Fibroblast of mammary gland (primary cell): ENCODE measurements at regions not wholly inside any gene's neighbourhood (a gene's known extent, or its start where the extent isn't known, plus 50 kb on each side); places are given as distances from the start of the nearest gene placed in this dataset.

Experiments used
- DNase-seq: peaks from one replicate; pipeline ENCODE4 v3.0.0-alpha.2; 2010; ENCODE audit warnings: low read depth
- H3K4me3 ChIP-seq: 2 replicates; pipeline ENCODE4 v1.5.1; 2011; ENCODE audit warnings: low read depth, mild to moderate bottlenecking, low read length, moderate library complexity; ENCODE audit not compliant: control insufficient read depth
- CTCF ChIP-seq: conservative IDR thresholded peaks from 2 replicates; pipeline ENCODE4 v1.5.1; 2011; ENCODE audit warnings: low read depth, low read length, inconsistent platforms; ENCODE audit not compliant: control insufficient read depth, insufficient read depth

GRCh38 chr7:108684629-108685028 is 115.0 kb downstream of the DNAJB9 start:
- H3K4me3 ChIP-seq = no peak overlapping the region
- no peak for TF ChIP-seq CTCF
- DNase-seq = peak; percentile 15

- H3K4me3 ChIP-seq = no peak overlapping the region
- no peak for TF ChIP-seq CTCF
- DNase-seq = no peak
These were observed 116.8 kb downstream of the DNAJB9 start for GRCh38 chr7:108686494-108686893.

- H3K4me3 ChIP-seq = no peak overlapping the region
- DNase-seq = no peak
- no peak for TF ChIP-seq CTCF
These were observed 127.6 kb downstream of the DNAJB9 start for GRCh38 chr7:108697254-108697653.

GRCh38 chr7:108711611-108712010 is 141.9 kb downstream of the DNAJB9 start:
- no peak for TF ChIP-seq CTCF
- no peak overlapping the region for H3K4me3 ChIP-seq

GRCh38 chr7:108716783-108717182 is 147.1 kb downstream of the DNAJB9 start:
- H3K4me3 ChIP-seq = no peak overlapping the region
- TF ChIP-seq CTCF = no peak
- DNase-seq = peak; percentile 25

More at GRCh38 chr7:108711611-108712010, 141.9 kb downstream of the DNAJB9 start:
- no peak for DNase-seq

- H3K4me3 ChIP-seq = no peak overlapping the region
- TF ChIP-seq CTCF = no peak
- DNase-seq = no peak
These were observed 148.1 kb downstream of the DNAJB9 start for GRCh38 chr7:108717781-108718180.

GRCh38 chr7:108719631-108720030 is 150.0 kb downstream of the DNAJB9 start:
- no peak overlapping the region for H3K4me3 ChIP-seq
- no peak for DNase-seq
- TF ChIP-seq CTCF = no peak
